IMR-90 (cell line): ENCODE measurements at regions not wholly inside any gene's neighbourhood (a gene's known extent, or its start where the extent isn't known, plus 50 kb on each side); places are given as distances from the start of the nearest gene placed in this dataset.

Source experiments
- BHLHE40 ChIP-seq: fragments of 150-350 bp; IDR thresholded peaks from 2 replicates; pipeline ENCODE4 v1.6.1; 2016; ENCODE audit warnings: mild to moderate bottlenecking, low read depth, low read length
- CEBPB ChIP-seq: IDR thresholded peaks from 2 replicates; pipeline ENCODE4 v1.6.1; 2012; ENCODE audit warnings: low read depth, low read length, improper control_type of control experiment
- CTCF ChIP-seq: conservative IDR thresholded peaks from 2 replicates; pipeline ENCODE4 v1.5.1; 2012; ENCODE audit warnings: mild to moderate bottlenecking, low read depth, low read length, improper control_type of control experiment
- MXI1 ChIP-seq: IDR thresholded peaks from 2 replicates; pipeline ENCODE4 v1.6.1; 2012; ENCODE audit warnings: low read depth, mild to moderate bottlenecking, low read length, moderate library complexity, borderline replicate concordance
- POLR2A ChIP-seq: IDR thresholded peaks from 2 replicates; pipeline ENCODE4 v1.6.1; 2012; ENCODE audit warnings: mild to moderate bottlenecking, low read depth, low read length

- no peak for TF ChIP-seq CTCF
- no peak for TF ChIP-seq BHLHE40
- TF ChIP-seq POLR2A: no peak
- TF ChIP-seq CEBPB: no peak
- no peak for TF ChIP-seq MXI1
These were observed 87.2 kb upstream of the LIFR start for GRCh38 chr5:38643616-38644015.
